ENCODE measurements at regions not wholly inside any gene's neighbourhood (a gene's known extent, or its start where the extent isn't known, plus 50 kb on each side); places are given as distances from the start of the nearest gene placed in this dataset.
"Not testable (repeated sequence)": the region's sequence is repeated elsewhere in the genome, so short reads cannot be mapped to it uniquely, and the experiment has no call there.

- DNase-seq = no peak
Measured at GRCh38 chr9:31323726-31324444, 1060.6 kb upstream of the ACO1 start.

- DNase-seq = no peak
Measured at GRCh38 chr9:31325778-31326177, 1058.7 kb upstream of the ACO1 start.

- not testable (repeated sequence) for DNase-seq
Measured at GRCh38 chr9:31326883-31327282, 1057.6 kb upstream of the ACO1 start.

GRCh38 chr9:31334837-31335528 lies 1049.5 kb upstream of the ACO1 start:
- DNase-seq = no peak

- DNase-seq = no peak
Measured at GRCh38 chr9:31335529-31336234, 1048.8 kb upstream of the ACO1 start.

GRCh38 chr9:31336386-31336785 lies 1048.1 kb upstream of the ACO1 start:
- no peak for DNase-seq

GRCh38 chr9:31336841-31337240 lies 1047.6 kb upstream of the ACO1 start:
- DNase-seq = no peak

- no peak for DNase-seq
Measured at GRCh38 chr9:31347082-31347617, 1037.3 kb upstream of the ACO1 start.

GRCh38 chr9:31355159-31355882 lies 1029.1 kb upstream of the ACO1 start:
- no peak for DNase-seq

GRCh38 chr9:31355965-31356364 lies 1028.5 kb upstream of the ACO1 start:
- no peak for DNase-seq

GRCh38 chr9:31359071-31359470 lies 1025.4 kb upstream of the ACO1 start:
- DNase-seq = no peak

GRCh38 chr9:31364171-31364570 lies 1020.3 kb upstream of the ACO1 start:
- no peak for DNase-seq

GRCh38 chr9:31372799-31373587 lies 1011.5 kb upstream of the ACO1 start:
- DNase-seq = no peak

GRCh38 chr9:31377358-31377757 lies 1007.1 kb upstream of the ACO1 start:
- DNase-seq = no peak

GRCh38 chr9:31388660-31389059 lies 995.8 kb upstream of the ACO1 start:
- DNase-seq = no peak

- DNase-seq = no peak
Measured at GRCh38 chr9:31389075-31389474, 995.4 kb upstream of the ACO1 start.

GRCh38 chr9:31390403-31391025 lies 993.9 kb upstream of the ACO1 start:
- DNase-seq = no peak

- DNase-seq = no peak
Measured at GRCh38 chr9:31393240-31393639, 991.2 kb upstream of the ACO1 start.

GRCh38 chr9:31394015-31394473 lies 990.4 kb upstream of the ACO1 start:
- DNase-seq = no peak

- DNase-seq = no peak
Measured at GRCh38 chr9:31412081-31412480, 972.4 kb upstream of the ACO1 start.

- no peak for DNase-seq
Measured at GRCh38 chr9:31415164-31415563, 969.3 kb upstream of the ACO1 start.

Measured in T-helper 9 cell (primary cell).